ENCODE measurements at regions not wholly inside any gene's neighbourhood (a gene's known extent, or its start where the extent isn't known, plus 50 kb on each side); places are given as distances from the start of the nearest gene placed in this dataset.

DNA sequence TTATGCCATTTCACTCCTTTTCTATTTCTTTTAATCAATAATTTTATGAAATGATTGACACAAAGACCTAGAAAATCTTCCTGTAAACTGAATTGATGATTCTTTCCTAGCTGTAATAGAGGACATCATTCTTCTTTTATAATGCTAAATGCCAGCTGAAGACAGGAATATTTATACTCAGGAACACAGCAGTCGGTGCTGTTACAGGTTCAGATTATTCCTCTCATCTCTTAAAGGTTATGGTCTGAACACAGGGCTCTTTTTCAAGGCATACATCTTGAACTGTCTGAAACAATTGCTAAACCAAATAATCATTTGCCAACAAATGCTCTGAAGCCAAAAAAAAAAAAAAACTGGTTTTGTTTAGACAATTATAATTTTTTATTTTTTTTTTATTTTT lies 305.0 kb upstream of the MMADHC start:
- no peaks in the 10 kb centered on the region for H3K36me3 ChIP-seq (ENCODE audit: insufficient read depth, low read length)
- no peaks in the 10 kb centered on the region for H3K4me1 ChIP-seq (ENCODE audit: insufficient read depth, low read length)
- H3K9me3 ChIP-seq (ENCODE audit: low read length) = no peaks in the 10 kb centered on the region
- H3K27me3 ChIP-seq (ENCODE audit: control insufficient read depth in 1 of 2, insufficient read depth in 2 of 2, low read length in 2 of 2) = no peaks in the 10 kb centered on the region
- no peak overlapping the region for H3K4me3 ChIP-seq (ENCODE audit: low read depth in 1 of 2, low read length in 2 of 2)
- no peak overlapping the region for H3K9ac ChIP-seq (ENCODE audit: low read length)
- H3K27ac ChIP-seq (ENCODE audit: low read depth, low read length) = no peak overlapping the region

DNA sequence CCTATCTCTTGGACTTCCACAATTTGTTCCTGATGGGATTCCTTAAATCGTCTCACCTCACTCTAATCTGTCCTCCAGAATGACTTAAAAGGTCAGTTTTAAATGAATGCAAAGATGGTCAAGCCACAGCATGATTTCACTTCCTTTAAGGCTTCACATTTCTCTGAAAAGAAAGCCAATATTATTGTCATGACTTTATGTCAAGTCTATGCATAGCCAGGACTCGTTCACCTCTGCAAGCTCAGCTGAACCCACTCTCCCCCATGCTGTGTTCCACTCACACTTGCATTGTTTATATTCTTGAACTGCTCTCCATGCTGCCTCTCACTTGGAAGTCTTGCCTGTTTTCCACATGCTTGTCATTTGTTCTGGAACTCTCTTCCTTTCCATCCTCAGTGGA lies 298.4 kb upstream of the MMADHC start:
- H3K4me1 ChIP-seq (ENCODE audit: insufficient read depth, low read length) = no peaks in the 10 kb centered on the region
- H3K9me3 ChIP-seq (ENCODE audit: low read length) = no peaks in the 10 kb centered on the region
- no peak overlapping the region for H3K9ac ChIP-seq (ENCODE audit: low read length)
- no peaks in the 10 kb centered on the region for H3K27me3 ChIP-seq (ENCODE audit: control insufficient read depth in 1 of 2, insufficient read depth in 2 of 2, low read length in 2 of 2)
- H3K36me3 ChIP-seq (ENCODE audit: insufficient read depth, low read length) = no peaks in the 10 kb centered on the region
- no peak overlapping the region for H3K27ac ChIP-seq (ENCODE audit: low read depth, low read length)
- H3K4me3 ChIP-seq (ENCODE audit: low read depth in 1 of 2, low read length in 2 of 2) = no peak overlapping the region

DNA sequence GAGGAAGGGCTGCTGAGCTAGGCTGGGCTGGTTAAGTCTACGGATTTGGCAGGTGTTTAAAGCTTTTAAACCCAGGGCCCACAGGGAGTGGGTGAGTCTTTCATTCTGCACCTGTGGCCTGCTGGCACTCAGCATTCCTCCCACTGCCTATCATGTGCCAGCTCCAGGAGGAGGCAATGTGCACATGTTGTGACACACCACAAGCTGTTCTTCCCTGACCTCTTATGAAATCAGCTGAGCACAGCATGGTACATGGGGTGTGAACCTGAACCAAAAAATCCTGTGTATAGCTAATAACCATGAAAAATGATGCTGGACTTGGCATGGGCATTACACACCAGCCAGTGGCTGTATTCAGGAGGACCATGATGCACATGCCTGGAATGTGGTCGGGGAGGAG lies 297.9 kb upstream of the MMADHC start:
- Histone ChIP-seq H3K9ac (ENCODE audit: low read length) (no peak overlapping the region), H3K27me3 (ENCODE audit: control insufficient read depth in 1 of 2, insufficient read depth in 2 of 2, low read length in 2 of 2) (no peaks in the 10 kb centered on the region), H3K4me1 (ENCODE audit: insufficient read depth, low read length) (no peaks in the 10 kb centered on the region), H3K36me3 (ENCODE audit: insufficient read depth, low read length) (no peaks in the 10 kb centered on the region), H3K27ac (ENCODE audit: low read depth, low read length) (no peak overlapping the region), H3K4me3 (ENCODE audit: low read depth in 1 of 2, low read length in 2 of 2) (no peak overlapping the region), H3K9me3 (ENCODE audit: low read length) (no peaks in the 10 kb centered on the region)

DNA sequence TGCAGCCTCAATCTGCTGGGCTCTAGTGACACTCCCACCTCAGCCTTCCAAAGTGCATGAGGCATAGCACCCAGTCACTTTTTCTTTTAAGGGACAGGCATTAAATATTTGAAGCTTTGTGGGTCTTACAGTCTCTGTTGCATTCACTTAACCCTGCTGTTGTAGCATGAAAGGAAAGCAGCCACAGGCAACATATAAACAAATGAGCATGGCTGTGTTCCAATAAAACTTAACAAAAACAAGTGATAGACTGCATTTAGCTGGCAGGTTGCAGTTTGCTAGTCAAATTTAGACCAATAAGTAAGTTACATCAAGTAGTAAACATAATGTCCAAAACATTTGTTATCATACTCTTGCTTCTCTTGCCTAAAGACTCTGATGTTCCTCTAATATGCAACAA lies 297.3 kb upstream of the MMADHC start:
- Histone ChIP-seq H3K27ac (ENCODE audit: low read depth, low read length) (no peak overlapping the region), H3K4me3 (ENCODE audit: low read depth in 1 of 2, low read length in 2 of 2) (no peak overlapping the region), H3K27me3 (ENCODE audit: control insufficient read depth in 1 of 2, insufficient read depth in 2 of 2, low read length in 2 of 2) (no peaks in the 10 kb centered on the region), H3K4me1 (ENCODE audit: insufficient read depth, low read length) (no peaks in the 10 kb centered on the region), H3K9me3 (ENCODE audit: low read length) (no peaks in the 10 kb centered on the region), H3K36me3 (ENCODE audit: insufficient read depth, low read length) (no peaks in the 10 kb centered on the region), H3K9ac (ENCODE audit: low read length) (no peak overlapping the region)

DNA sequence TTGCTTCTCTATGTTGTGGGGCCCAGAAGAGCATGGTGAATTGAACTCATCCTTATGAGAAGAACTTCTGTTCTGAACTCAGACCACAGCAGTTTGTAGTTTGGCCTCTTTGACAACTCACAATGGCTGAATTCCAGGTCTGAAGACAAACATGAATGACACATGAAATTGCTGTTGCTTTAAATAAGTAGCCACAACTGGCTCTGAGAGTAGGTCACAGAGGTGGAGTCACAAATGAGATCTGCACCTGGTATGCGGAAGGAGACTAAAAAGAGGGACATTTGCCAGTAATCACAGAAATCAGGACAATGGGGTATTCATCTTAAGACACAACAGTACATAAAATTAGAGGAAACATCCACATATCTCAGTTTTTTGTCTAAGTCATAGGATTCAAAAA lies 290.3 kb upstream of the MMADHC start:
- no peaks in the 10 kb centered on the region for H3K27me3 ChIP-seq (ENCODE audit: control insufficient read depth in 1 of 2, insufficient read depth in 2 of 2, low read length in 2 of 2)
- H3K27ac ChIP-seq (ENCODE audit: low read depth, low read length) = no peak overlapping the region
- no peaks in the 10 kb centered on the region for H3K9me3 ChIP-seq (ENCODE audit: low read length)
- H3K36me3 ChIP-seq (ENCODE audit: insufficient read depth, low read length) = no peaks in the 10 kb centered on the region
- no peak overlapping the region for H3K4me3 ChIP-seq (ENCODE audit: low read depth in 1 of 2, low read length in 2 of 2)
- H3K9ac ChIP-seq (ENCODE audit: low read length) = no peak overlapping the region
- H3K4me1 ChIP-seq (ENCODE audit: insufficient read depth, low read length) = no peaks in the 10 kb centered on the region

DNA sequence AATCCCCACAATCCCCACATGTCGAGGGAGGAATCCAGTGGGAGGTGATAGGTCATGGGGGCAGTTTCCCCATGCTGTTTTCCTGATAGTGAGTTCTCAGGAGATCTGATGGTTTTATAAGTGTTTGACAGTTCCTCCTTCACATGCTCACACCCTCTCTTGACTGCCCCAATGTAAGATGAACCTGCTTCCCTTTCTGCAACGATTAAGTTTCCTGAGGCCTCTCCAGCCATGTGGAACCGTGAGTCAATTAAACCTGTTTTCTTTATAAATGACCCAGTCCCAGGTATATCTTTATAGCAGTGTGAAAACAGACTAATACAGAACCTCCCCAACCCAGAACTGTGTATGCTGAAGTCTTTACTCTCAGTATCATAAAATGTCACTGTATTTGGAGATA lies 289.5 kb upstream of the MMADHC start:
- H3K4me3 ChIP-seq (ENCODE audit: low read depth in 1 of 2, low read length in 2 of 2) = no peak overlapping the region
- H3K27me3 ChIP-seq (ENCODE audit: control insufficient read depth in 1 of 2, insufficient read depth in 2 of 2, low read length in 2 of 2) = no peaks in the 10 kb centered on the region
- no peaks in the 10 kb centered on the region for H3K4me1 ChIP-seq (ENCODE audit: insufficient read depth, low read length)
- no peak overlapping the region for H3K27ac ChIP-seq (ENCODE audit: low read depth, low read length)
- no peak overlapping the region for H3K9ac ChIP-seq (ENCODE audit: low read length)
- no peaks in the 10 kb centered on the region for H3K9me3 ChIP-seq (ENCODE audit: low read length)
- no peaks in the 10 kb centered on the region for H3K36me3 ChIP-seq (ENCODE audit: insufficient read depth, low read length)

DNA sequence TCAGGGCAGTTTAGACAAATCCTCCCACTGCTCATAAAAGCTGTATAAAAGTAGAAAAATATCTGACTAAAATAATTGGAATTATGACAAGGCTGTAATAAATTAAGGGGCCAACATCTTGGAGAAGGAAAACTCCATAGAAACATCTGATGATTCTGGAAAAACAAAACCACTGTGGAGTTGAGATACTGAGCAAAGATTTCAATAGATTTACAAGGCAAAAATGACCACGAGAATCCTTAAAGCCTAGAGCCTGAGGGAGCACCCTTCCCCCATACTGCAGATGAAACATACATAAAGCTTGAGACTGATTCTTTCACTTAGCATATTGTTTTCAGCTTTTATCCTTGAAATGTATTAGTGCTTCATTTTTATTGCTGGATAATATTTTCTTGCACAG lies 286.4 kb upstream of the MMADHC start:
- H3K4me3 ChIP-seq (ENCODE audit: low read depth in 1 of 2, low read length in 2 of 2) = no peak overlapping the region
- H3K27me3 ChIP-seq (ENCODE audit: control insufficient read depth in 1 of 2, insufficient read depth in 2 of 2, low read length in 2 of 2) = no peaks in the 10 kb centered on the region
- no peaks in the 10 kb centered on the region for H3K9me3 ChIP-seq (ENCODE audit: low read length)
- H3K9ac ChIP-seq (ENCODE audit: low read length) = no peak overlapping the region
- no peaks in the 10 kb centered on the region for H3K36me3 ChIP-seq (ENCODE audit: insufficient read depth, low read length)
- H3K27ac ChIP-seq (ENCODE audit: low read depth, low read length) = no peak overlapping the region
- H3K4me1 ChIP-seq (ENCODE audit: insufficient read depth, low read length) = no peaks in the 10 kb centered on the region

DNA sequence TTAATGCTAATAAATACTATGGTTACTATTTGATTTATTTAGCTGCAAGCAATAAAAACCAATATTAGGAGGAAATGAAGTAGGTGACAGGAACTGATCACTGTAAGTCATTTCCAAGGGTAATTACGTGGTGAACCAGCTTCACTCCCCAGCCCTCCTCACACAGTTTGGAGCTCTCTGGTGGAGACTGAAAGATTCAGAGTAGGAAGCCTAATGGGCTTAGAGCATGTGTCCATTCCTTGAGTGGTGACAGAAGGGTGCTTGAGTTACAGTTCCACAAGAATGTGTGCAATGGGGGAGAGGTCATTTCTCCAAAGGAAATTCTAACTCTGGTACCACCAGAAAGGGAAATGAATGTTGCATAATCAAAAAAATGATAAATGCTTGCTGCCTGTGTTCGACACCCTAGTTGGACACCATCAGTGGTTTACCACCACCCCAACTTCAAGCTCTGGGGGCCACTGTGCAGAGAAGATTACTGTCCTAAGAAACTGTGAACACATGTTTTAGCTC lies 285.1 kb upstream of the MMADHC start:
- Histone ChIP-seq H3K27me3 (ENCODE audit: control insufficient read depth in 1 of 2, insufficient read depth in 2 of 2, low read length in 2 of 2) (no peaks in the 10 kb centered on the region), H3K9me3 (ENCODE audit: low read length) (no peaks in the 10 kb centered on the region), H3K4me1 (ENCODE audit: insufficient read depth, low read length) (no peaks in the 10 kb centered on the region), H3K4me3 (ENCODE audit: low read depth in 1 of 2, low read length in 2 of 2) (no peak overlapping the region), H3K36me3 (ENCODE audit: insufficient read depth, low read length) (no peaks in the 10 kb centered on the region), H3K9ac (ENCODE audit: low read length) (no peak overlapping the region), H3K27ac (ENCODE audit: low read depth, low read length) (no peak overlapping the region)

DNA sequence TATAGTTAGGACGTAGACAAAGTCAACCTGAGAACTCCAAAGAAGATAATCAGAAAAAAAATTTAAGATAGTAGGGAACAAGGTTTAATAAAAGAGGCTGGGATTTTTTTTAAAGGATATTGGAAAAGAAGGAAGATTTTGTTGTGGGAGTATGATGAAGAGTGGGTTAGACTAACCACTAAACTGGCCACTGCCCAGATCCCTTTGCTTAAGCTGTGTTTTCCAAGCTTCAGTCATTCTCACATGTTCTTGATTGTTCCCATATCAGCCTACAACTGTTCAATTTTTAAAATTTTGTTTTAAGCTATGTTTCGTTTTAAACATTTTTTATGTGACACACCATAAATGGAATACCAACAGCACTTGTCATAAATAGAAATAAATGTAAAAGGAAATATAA lies 284.5 kb upstream of the MMADHC start:
- Histone ChIP-seq H3K9ac (ENCODE audit: low read length) (no peak overlapping the region), H3K36me3 (ENCODE audit: insufficient read depth, low read length) (no peaks in the 10 kb centered on the region), H3K27ac (ENCODE audit: low read depth, low read length) (no peak overlapping the region), H3K4me1 (ENCODE audit: insufficient read depth, low read length) (no peaks in the 10 kb centered on the region), H3K27me3 (ENCODE audit: control insufficient read depth in 1 of 2, insufficient read depth in 2 of 2, low read length in 2 of 2) (no peaks in the 10 kb centered on the region), H3K4me3 (ENCODE audit: low read depth in 1 of 2, low read length in 2 of 2) (no peak overlapping the region), H3K9me3 (ENCODE audit: low read length) (no peaks in the 10 kb centered on the region)

DNA sequence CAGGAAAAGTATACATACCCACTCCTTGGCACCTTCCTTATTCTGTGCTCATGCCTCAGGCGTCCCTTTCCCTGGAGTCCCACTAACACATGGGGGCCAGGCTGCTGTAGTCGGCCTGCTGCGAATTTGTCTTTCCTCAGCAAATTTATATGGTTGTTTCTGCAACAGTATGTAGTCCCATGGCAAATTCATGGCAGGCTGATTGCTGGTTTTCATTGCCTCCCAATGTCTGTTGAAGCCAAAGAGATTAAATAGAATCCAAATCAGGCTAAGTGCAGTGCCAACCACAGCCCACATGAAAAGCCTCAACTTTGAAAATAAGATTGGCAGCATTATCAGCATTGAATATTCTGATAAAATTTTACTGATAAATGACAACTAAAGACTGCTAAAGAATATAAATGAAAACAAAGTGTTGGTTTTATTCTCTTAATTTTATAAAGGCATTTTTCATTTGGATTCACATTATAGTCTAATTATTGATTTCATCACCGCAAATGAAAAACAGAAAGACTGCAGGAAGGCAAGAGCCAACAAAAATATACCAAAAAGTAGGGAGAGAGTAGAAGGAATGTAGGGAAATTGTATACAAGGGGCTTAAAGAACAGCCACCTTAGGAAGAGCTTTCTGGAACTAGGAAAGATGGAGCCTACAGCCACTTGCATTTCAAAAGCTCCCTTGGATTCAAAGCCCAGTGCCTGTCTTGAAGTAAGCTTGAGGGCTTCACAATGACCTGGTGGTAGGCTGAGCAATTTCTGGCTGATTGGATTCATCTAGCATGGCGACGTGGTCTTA lies 283.7 kb upstream of the MMADHC start:
- Histone ChIP-seq H3K9me3 (ENCODE audit: low read length) (no peaks in the 10 kb centered on the region), H3K9ac (ENCODE audit: low read length) (no peak overlapping the region), H3K4me3 (ENCODE audit: low read depth in 1 of 2, low read length in 2 of 2) (no peak overlapping the region), H3K27me3 (ENCODE audit: control insufficient read depth in 1 of 2, insufficient read depth in 2 of 2, low read length in 2 of 2) (no peaks in the 10 kb centered on the region), H3K27ac (ENCODE audit: low read depth, low read length) (no peak overlapping the region), H3K4me1 (ENCODE audit: insufficient read depth, low read length) (no peaks in the 10 kb centered on the region), H3K36me3 (ENCODE audit: insufficient read depth, low read length) (no peaks in the 10 kb centered on the region)

DNA sequence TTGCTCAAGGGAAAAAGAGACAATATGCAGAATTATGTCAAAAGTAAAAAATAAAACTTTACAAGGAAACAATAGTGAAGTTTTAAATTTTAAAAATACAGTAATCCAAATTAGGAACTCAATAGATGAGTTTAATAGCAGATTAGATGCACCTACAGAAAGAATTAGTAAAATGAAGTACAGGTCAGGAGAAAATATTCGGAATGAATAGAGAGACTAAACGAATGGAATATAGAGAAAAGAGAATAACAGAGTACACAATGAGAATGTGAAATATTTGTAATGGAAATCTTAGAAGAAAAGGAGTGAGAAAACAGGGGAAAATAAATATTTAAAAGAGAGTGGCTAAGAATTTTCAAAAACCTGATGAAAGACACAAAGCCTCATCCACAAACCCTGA lies 275.7 kb upstream of the MMADHC start:
- no peaks in the 10 kb centered on the region for H3K27me3 ChIP-seq (ENCODE audit: control insufficient read depth in 1 of 2, insufficient read depth in 2 of 2, low read length in 2 of 2)
- H3K9ac ChIP-seq (ENCODE audit: low read length) = no peak overlapping the region
- H3K4me1 ChIP-seq (ENCODE audit: insufficient read depth, low read length) = no peaks in the 10 kb centered on the region
- H3K27ac ChIP-seq (ENCODE audit: low read depth, low read length) = no peak overlapping the region
- H3K36me3 ChIP-seq (ENCODE audit: insufficient read depth, low read length) = no peaks in the 10 kb centered on the region
- H3K4me3 ChIP-seq (ENCODE audit: low read depth in 1 of 2, low read length in 2 of 2) = no peak overlapping the region
- H3K9me3 ChIP-seq (ENCODE audit: low read length) = no peaks in the 10 kb centered on the region

DNA sequence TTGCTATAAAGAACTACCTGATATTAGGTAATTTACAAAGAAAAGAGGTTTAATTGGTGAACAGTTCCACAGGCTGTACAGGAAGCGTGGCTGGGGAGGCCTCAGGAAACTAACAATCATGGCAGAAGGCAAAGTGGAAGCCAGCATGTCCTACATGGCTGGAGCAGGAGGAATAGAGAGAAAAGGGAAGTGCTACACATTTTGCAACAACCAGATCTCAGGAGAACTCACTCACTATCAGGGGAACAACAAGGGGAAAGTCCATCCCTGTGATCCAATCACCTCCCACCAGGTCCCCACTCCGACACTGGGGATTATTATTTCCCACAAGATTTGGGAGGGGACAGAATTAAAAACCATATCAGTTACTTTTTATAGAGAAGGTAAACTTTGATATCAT lies 273.5 kb upstream of the MMADHC start:
- no peak overlapping the region for H3K4me3 ChIP-seq (ENCODE audit: low read depth in 1 of 2, low read length in 2 of 2)
- H3K27ac ChIP-seq (ENCODE audit: low read depth, low read length) = no peak overlapping the region
- no peaks in the 10 kb centered on the region for H3K36me3 ChIP-seq (ENCODE audit: insufficient read depth, low read length)
- no peaks in the 10 kb centered on the region for H3K4me1 ChIP-seq (ENCODE audit: insufficient read depth, low read length)
- no peaks in the 10 kb centered on the region for H3K9me3 ChIP-seq (ENCODE audit: low read length)
- no peaks in the 10 kb centered on the region for H3K27me3 ChIP-seq (ENCODE audit: control insufficient read depth in 1 of 2, insufficient read depth in 2 of 2, low read length in 2 of 2)
- H3K9ac ChIP-seq (ENCODE audit: low read length) = no peak overlapping the region
